ENCODE measurements at regions not wholly inside any gene's neighbourhood (a gene's known extent, or its start where the extent isn't known, plus 50 kb on each side); places are given as distances from the start of the nearest gene placed in this dataset.
"Not testable (repeated sequence)": the region's sequence is repeated elsewhere in the genome, so short reads cannot be mapped to it uniquely, and the experiment has no call there.

GRCh38 chr21:28391938-28392849 is 600.5 kb downstream of the LTN1 start:
- no peaks in the 10 kb centered on the region for H3K27me3 ChIP-seq
- no peak for ATAC-seq (ENCODE audit: low FRiP score in 2 of 2)
- TF ChIP-seq, protein P1, sequence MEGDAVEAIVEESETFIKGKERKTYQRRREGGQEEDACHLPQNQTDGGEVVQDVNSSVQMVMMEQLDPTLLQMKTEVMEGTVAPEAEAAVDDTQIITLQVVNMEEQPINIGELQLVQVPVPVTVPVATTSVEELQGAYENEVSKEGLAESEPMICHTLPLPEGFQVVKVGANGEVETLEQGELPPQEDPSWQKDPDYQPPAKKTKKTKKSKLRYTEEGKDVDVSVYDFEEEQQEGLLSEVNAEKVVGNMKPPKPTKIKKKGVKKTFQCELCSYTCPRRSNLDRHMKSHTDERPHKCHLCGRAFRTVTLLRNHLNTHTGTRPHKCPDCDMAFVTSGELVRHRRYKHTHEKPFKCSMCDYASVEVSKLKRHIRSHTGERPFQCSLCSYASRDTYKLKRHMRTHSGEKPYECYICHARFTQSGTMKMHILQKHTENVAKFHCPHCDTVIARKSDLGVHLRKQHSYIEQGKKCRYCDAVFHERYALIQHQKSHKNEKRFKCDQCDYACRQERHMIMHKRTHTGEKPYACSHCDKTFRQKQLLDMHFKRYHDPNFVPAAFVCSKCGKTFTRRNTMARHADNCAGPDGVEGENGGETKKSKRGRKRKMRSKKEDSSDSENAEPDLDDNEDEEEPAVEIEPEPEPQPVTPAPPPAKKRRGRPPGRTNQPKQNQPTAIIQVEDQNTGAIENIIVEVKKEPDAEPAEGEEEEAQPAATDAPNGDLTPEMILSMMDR (IDR thresholded peaks at IDR 0.05): no peak
- TF ChIP-seq POLR2AphosphoS5 (IDR thresholded peaks at IDR 0.05): no peak
- TF ChIP-seq EP300 (IDR thresholded peaks at IDR 0.05): no peak
- TF ChIP-seq POLR2A (IDR thresholded peaks at IDR 0.05): no peak
- H3K4me1 ChIP-seq: no peaks in the 10 kb centered on the region
- WGBS, 2 donors: 67 to 75% methylated on average over 3 of the region's 3 CpGs
- no peak overlapping the region for H3K27ac ChIP-seq
- H3K4me3 ChIP-seq: no peak overlapping the region
- no peaks in the 10 kb centered on the region for H3K36me3 ChIP-seq
- no peak for DNase-seq
- no peaks in the 10 kb centered on the region for H3K9me3 ChIP-seq

GRCh38 chr21:28387220-28387619 is 605.5 kb downstream of the LTN1 start:
- ATAC-seq (ENCODE audit: low FRiP score in 2 of 2): no peak
- 83 to 97% methylated on average over 1 of the region's 1 CpG for WGBS, 2 donors
- H3K4me3 ChIP-seq: no peak overlapping the region
- H3K27ac ChIP-seq: no peak overlapping the region
- DNase-seq: no peak
- H3K4me1 ChIP-seq: no peaks in the 10 kb centered on the region
- no peak for TF ChIP-seq POLR2AphosphoS5 (IDR thresholded peaks at IDR 0.05)
- TF ChIP-seq, protein P1 (IDR thresholded peaks at IDR 0.05): no peak
- no peak for TF ChIP-seq EP300 (IDR thresholded peaks at IDR 0.05)
- TF ChIP-seq POLR2A (IDR thresholded peaks at IDR 0.05): no peak
- H3K27me3 ChIP-seq: no peaks in the 10 kb centered on the region
- H3K36me3 ChIP-seq: no peaks in the 10 kb centered on the region
- H3K9me3 ChIP-seq: no peaks in the 10 kb centered on the region

GRCh38 chr21:28385845-28386244 is 606.8 kb downstream of the LTN1 start:
- no peaks in the 10 kb centered on the region for H3K36me3 ChIP-seq
- H3K4me3 ChIP-seq: no peak overlapping the region
- H3K9me3 ChIP-seq: no peaks in the 10 kb centered on the region
- DNase-seq (no peak), ATAC-seq (ENCODE audit: low FRiP score in 2 of 2) (no peak)
- no peaks in the 10 kb centered on the region for H3K27me3 ChIP-seq
- 91 to 96% methylated on average over 1 of the region's 1 CpG for WGBS, 2 donors
- H3K27ac ChIP-seq: no peak overlapping the region
- H3K4me1 ChIP-seq: no peaks in the 10 kb centered on the region
- TF ChIP-seq EP300 (IDR thresholded peaks at IDR 0.05) (no peak), POLR2A (IDR thresholded peaks at IDR 0.05) (no peak)
- TF ChIP-seq, protein P1 (IDR thresholded peaks at IDR 0.05): no peak

DNA sequence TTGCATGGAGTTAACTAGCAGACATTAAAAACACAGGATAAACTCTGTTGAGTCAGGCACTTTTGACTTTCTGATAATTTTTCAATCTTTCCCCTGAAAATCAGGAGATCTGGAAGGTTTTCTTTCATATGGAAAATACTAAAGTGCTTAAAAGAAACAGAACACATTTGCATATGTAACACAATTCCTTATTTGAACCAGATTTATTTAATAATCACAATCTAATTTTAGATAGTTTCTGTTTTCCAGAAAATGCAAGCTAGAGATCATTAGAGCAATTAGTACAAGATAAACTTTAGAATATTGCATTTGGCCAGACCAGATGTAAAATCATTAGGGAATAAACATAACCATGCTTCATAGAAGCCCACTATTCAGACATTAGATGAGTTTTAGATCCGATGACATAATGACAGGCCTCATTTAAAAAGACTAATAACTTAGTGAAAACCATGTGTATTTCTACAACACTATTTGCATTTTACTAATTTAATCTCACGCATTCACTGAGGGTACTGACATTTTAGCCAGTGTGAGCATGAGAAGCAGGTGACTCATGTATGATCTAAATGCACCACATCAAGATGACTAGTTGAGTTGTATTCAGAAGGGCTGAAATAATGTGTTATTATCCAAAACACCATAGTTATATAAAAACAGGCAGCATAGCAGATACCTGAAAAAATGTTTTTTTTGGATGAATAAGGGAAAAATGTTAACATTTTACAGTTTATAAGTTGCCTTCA is 611.5 kb downstream of the LTN1 start:
- DNase-seq; H3K9me3 ChIP-seq; H3K27ac ChIP-seq; H3K4me1 ChIP-seq; H3K27me3 ChIP-seq; H3K4me3 ChIP-seq; H3K36me3 ChIP-seq; ATAC-seq (ENCODE audit: low FRiP score in 2 of 2): not testable (repeated sequence)
- 89 to 92% methylated on average over 2 of the region's 2 CpGs for WGBS, 2 donors

DNA sequence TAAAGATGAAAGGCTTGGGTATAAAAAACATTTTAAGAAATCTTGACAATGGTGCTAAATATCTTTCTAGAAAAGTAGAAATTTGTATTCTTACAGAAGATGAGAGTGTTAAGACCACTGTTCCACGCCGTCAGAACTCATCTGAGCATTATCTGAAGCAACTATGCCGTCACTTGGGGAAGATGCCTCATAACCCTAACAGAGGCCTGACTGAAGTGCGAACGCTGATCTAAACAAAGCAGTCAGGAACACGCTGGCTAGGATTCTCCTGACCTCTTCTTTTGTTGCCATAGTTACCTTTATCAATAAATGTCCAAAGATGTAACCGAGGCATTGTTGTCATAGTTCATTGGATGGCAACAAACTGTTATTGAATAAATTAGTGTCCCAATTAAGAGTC is 612.4 kb downstream of the LTN1 start:
- DNase-seq: no peak
- WGBS, 2 donors: 83 to 86% methylated on average over 7 of the region's 7 CpGs

More for the DNA sequence above, 612.4 kb downstream of the LTN1 start:
- no peak for ATAC-seq (ENCODE audit: low FRiP score in 2 of 2)
- H3K36me3 ChIP-seq: no peaks in the 10 kb centered on the region
- no peaks in the 10 kb centered on the region for H3K4me1 ChIP-seq
- no peaks in the 10 kb centered on the region for H3K9me3 ChIP-seq
- H3K27ac ChIP-seq: no peak overlapping the region
- TF ChIP-seq EP300 (IDR thresholded peaks at IDR 0.05) (no peak), POLR2A (IDR thresholded peaks at IDR 0.05) (no peak), POLR2AphosphoS5 (IDR thresholded peaks at IDR 0.05) (no peak)
- TF ChIP-seq, protein P1 (IDR thresholded peaks at IDR 0.05): no peak
- H3K4me3 ChIP-seq: no peak overlapping the region
- no peaks in the 10 kb centered on the region for H3K27me3 ChIP-seq
